ENCODE measurements at regions not wholly inside any gene's neighbourhood (a gene's known extent, or its start where the extent isn't known, plus 50 kb on each side); places are given as distances from the start of the nearest gene placed in this dataset.

DNA sequence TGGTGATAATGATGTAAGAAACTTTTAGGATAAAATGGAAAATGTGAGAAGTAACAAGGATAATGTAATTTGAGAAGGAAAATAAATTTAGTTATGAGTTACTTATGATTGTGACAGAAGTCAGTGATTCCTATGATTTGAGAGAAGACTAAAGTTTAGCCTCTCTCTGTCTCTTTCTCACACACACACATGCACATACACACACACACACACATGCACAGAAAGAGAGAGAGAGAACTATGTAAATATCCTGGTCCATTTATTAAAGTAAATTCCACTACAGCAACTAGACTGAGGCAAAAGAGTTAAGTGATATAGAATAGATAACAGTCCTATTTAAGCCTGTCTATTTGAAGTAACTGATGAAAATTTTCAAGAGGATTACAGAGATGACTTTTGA is 375.2 kb downstream of the CD109 start:
- Histone ChIP-seq H3K79me2 (ENCODE audit: insufficient read depth, low read length) (no peaks in the 10 kb centered on the region), H3K36me3 (replicated peaks in 1 of 2; ENCODE audit: control insufficient read depth in 1 of 2, insufficient read depth in 2 of 2, low read length in 2 of 2) (no peaks in the 10 kb centered on the region), H3K4me1 (ENCODE audit: insufficient read depth, low read length) (no peaks in the 10 kb centered on the region), H3K9ac (ENCODE audit: insufficient read depth, low read depth, low read length) (no peak overlapping the region), H3K27ac (ENCODE audit: extremely low read length, insufficient read depth, low read length) (no peak overlapping the region), H3K9me3 (ENCODE audit: low read length) (no peaks in the 10 kb centered on the region), H3K4me2 (ENCODE audit: low read depth, low read length) (no peak overlapping the region), H2AFZ (ENCODE audit: low read length) (no peak overlapping the region), H4K20me1 (ENCODE audit: insufficient read depth, low read length) (no peaks in the 10 kb centered on the region), H3K27me3 (ENCODE audit: control insufficient read depth in 1 of 2, insufficient read depth in 2 of 2, low read length in 2 of 2) (no peaks in the 10 kb centered on the region), H3K4me3 (replicated peaks in 1 of 3; ENCODE audit: insufficient read depth in 1 of 3, low read depth in 2 of 3, low read length in 3 of 3) (no peak overlapping the region)
- POLR2A ChIA-PET, result no interaction called here
- intact Hi-C loops (cut with micrococcal nuclease; ENCODE audit: unreplicated experiment) (no loop called here), in situ Hi-C loops (cut with HindIII; ENCODE audit: extremely low pct_ligation_motif_present, low pct_unique_long_range_greater_than_20kb) (no loop called here)
- CTCF ChIA-PET (ENCODE audit: low intra/inter-chr PET ratio, low total read pairs), result no interaction called here
- no TSS peak for BruUV-seq (replicated peaks)
- FAIRE-seq (no peak), DNase-seq (ENCODE audit: low spot score) (no peak), ATAC-seq (no peak)
- TF ChIP-seq FOXJ3 (CRISPR knock-in tag; IDR thresholded peaks at IDR 0.05; ENCODE audit: borderline replicate concordance) (no peak), ZNF331 (CRISPR knock-in tag; IDR thresholded peaks at IDR 0.05) (no peak), EEA1 (CRISPR knock-in tag; IDR thresholded peaks at IDR 0.05; ENCODE audit: borderline replicate concordance) (no peak), ATRX (CRISPR knock-in tag; IDR thresholded peaks at IDR 0.05; ENCODE audit: borderline replicate concordance) (no peak), ZNF724P (CRISPR knock-in tag; IDR thresholded peaks at IDR 0.05; ENCODE audit: borderline replicate concordance) (no peak), SOX6 (IDR thresholded peaks at IDR 0.05) (no peak), SOX6 (CRISPR knock-in tag; IDR thresholded peaks at IDR 0.05) (no peak), GABPB1 (CRISPR knock-in tag; IDR thresholded peaks at IDR 0.05) (no peak), SMC3 (IDR thresholded peaks at IDR 0.05; ENCODE audit: low read length) (no peak), JUNB (CRISPR knock-in tag; IDR thresholded peaks at IDR 0.05; ENCODE audit: borderline replicate concordance) (no peak)
- TF ChIP-seq, protein P1, sequence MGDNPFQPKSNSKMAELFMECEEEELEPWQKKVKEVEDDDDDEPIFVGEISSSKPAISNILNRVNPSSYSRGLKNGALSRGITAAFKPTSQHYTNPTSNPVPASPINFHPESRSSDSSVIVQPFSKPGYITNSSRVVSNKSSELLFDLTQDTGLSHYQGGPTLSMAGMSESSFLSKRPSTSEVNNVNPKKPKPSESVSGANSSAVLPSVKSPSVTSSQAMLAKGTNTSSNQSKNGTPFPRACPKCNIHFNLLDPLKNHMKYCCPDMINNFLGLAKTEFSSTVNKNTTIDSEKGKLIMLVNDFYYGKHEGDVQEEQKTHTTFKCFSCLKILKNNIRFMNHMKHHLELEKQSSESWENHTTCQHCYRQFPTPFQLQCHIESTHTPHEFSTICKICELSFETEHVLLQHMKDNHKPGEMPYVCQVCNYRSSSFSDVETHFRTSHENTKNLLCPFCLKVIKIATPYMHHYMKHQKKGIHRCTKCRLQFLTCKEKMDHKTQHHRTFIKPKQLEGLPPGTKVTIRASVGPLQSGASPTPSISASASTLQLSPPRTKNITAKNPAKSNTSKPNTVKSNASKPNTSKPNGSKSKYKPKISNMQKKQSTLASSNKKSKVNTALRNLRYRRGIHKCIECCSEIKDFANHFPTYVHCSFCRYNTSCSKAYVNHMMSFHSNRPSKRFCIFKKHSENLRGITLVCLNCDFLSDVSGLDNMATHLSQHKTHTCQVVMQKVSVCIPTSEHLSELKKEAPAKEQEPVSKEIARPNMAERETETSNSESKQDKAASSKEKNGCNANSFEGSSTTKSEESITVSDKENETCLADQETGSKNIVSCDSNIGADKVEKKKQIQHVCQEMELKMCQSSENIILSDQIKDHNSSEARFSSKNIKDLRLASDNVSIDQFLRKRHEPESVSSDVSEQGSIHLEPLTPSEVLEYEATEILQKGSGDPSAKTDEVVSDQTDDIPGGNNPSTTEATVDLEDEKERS (CRISPR knock-in tag; IDR thresholded peaks at IDR 0.05), result no peak
- TF ChIP-seq, protein P2, sequence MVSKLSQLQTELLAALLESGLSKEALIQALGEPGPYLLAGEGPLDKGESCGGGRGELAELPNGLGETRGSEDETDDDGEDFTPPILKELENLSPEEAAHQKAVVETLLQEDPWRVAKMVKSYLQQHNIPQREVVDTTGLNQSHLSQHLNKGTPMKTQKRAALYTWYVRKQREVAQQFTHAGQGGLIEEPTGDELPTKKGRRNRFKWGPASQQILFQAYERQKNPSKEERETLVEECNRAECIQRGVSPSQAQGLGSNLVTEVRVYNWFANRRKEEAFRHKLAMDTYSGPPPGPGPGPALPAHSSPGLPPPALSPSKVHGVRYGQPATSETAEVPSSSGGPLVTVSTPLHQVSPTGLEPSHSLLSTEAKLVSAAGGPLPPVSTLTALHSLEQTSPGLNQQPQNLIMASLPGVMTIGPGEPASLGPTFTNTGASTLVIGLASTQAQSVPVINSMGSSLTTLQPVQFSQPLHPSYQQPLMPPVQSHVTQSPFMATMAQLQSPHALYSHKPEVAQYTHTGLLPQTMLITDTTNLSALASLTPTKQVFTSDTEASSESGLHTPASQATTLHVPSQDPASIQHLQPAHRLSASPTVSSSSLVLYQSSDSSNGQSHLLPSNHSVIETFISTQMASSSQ (IDR thresholded peaks at IDR 0.05; ENCODE audit: low read depth), result no peak
- TF ChIP-seq, protein P2 (CRISPR knock-in tag; IDR thresholded peaks at IDR 0.05; ENCODE audit: borderline replicate concordance), result no peak

Measured in HepG2 (cell line).